Common myeloid progenitor, CD34-positive (primary cell): ENCODE measurements at regions not wholly inside any gene's neighbourhood (a gene's known extent, or its start where the extent isn't known, plus 50 kb on each side); places are given as distances from the start of the nearest gene placed in this dataset.

Source experiments
- CTCF ChIA-PET: fragments of 350-600 bp; sonication (Branson Sonifier 250); formaldehyde crosslinking; loops from one replicate; lab custom pipeline; 2021; ENCODE audit warnings: antibody characterized with exemption; lab: Charles Lee
- POLR2A ChIA-PET: fragments of 350-600 bp; sonication (Branson Sonifier 250); formaldehyde crosslinking; loops from one replicate; lab custom pipeline; 2021; ENCODE audit warnings: antibody characterized with exemption; lab: Charles Lee
- DNase-seq, 3 donors: peaks; one replicate each; pipeline versions ENCODE4 v3.0.0 to v3.0.0-alpha.2; 2013
- H3K27ac ChIP-seq, 2 experiments: 1 replicate in 1 of 2; 2 replicates in 1 of 2; pipeline ENCODE4 v1.7.0; 2013; ENCODE audit warnings: inconsistent platforms in 2 of 2, low read length in 2 of 2, mild to moderate bottlenecking in 2 of 2, low read depth in 1 of 2, moderate library complexity in 1 of 2; ENCODE audit not compliant: severe bottlenecking in 2 of 2, insufficient read depth in 1 of 2, poor library complexity in 1 of 2
- H3K27me3 ChIP-seq, 5 experiments: replicated peaks in 2 of 5; 1 replicate in 3 of 5; 2 replicates in 2 of 5; pipeline versions ENCODE4 v1.6.1 to v1.7.0; 2013; ENCODE audit warnings: low read length in 4 of 5, mild to moderate bottlenecking in 2 of 5, moderate library complexity in 2 of 5, inconsistent platforms in 1 of 5; ENCODE audit not compliant: insufficient read depth in 5 of 5, control insufficient read depth in 4 of 5
- H3K36me3 ChIP-seq, 4 experiments: 1 replicate in 2 of 4; 2 replicates in 2 of 4; pipeline versions ENCODE4 v1.6.1 to v1.7.0; 2013; ENCODE audit warnings: low read length in 3 of 4, control low read depth in 1 of 4, mild to moderate bottlenecking in 1 of 4; ENCODE audit not compliant: control insufficient read depth in 4 of 4, insufficient read depth in 4 of 4
- H3K4me1 ChIP-seq, 4 experiments: 1 replicate in 3 of 4; 2 replicates in 1 of 4; pipeline versions ENCODE4 v1.6.1 to v1.7.1; 2013; ENCODE audit warnings: low read length in 3 of 4, mild to moderate bottlenecking in 3 of 4, control low read depth in 1 of 4, inconsistent platforms in 1 of 4, moderate library complexity in 1 of 4; ENCODE audit not compliant: control insufficient read depth in 4 of 4, insufficient read depth in 4 of 4; ENCODE audit errors: control extremely low read depth in 1 of 4
- H3K4me3 ChIP-seq, 7 experiments: 1 replicate in 4 of 7; 2 replicates in 3 of 7; pipeline versions ENCODE4 v1.5.1 to v1.7.0; 2013; ENCODE audit warnings: mild to moderate bottlenecking in 7 of 7, low read length in 6 of 7, moderate library complexity in 6 of 7, inconsistent platforms in 2 of 7, low read depth in 2 of 7, control low read depth in 1 of 7; ENCODE audit not compliant: insufficient read depth in 4 of 7, control insufficient read depth in 1 of 7; ENCODE audit errors: extremely low read depth in 1 of 7
- H3K9me3 ChIP-seq, 5 experiments: 1 replicate in 4 of 5; 2 replicates in 1 of 5; pipeline versions ENCODE4 v1.6.1 to v1.7.1; 2013; ENCODE audit warnings: low read length in 4 of 5, mild to moderate bottlenecking in 2 of 5, inconsistent platforms in 1 of 5, low read depth in 1 of 5, moderate library complexity in 1 of 5; ENCODE audit not compliant: control insufficient read depth in 4 of 5, insufficient read depth in 2 of 5; ENCODE audit errors: control extremely low read depth in 1 of 5
- WGBS: methylation state at CpG from one replicate; pipeline ENCODE4 v1.1.5; 2013; ENCODE audit not compliant: insufficient coverage; 5-methylcytosine and 5-hydroxymethylcytosine counted together

- Histone ChIP-seq H3K4me3 (no peak overlapping the region), H3K27ac (peak overlapping the region in 1 of 2 experiments; percentile 59), H3K36me3 (no peaks in the 10 kb centered on the region), H3K9me3 (no peaks in the 10 kb centered on the region), H3K27me3 (no peaks in the 10 kb centered on the region), H3K4me1 (peaks cover 0 to 29% (median 16%) of the 10 kb centered on the region in 4 experiments)
- CTCF ChIA-PET: interaction anchor here (1.6 to 2.1 kb wide), 2 partner anchors 10 to 94 kb away, joined by 3 to 8 read pairs; no protein-coding TSS in a partner anchor
- POLR2A ChIA-PET: no interaction called here
- no peak for DNase-seq
- WGBS: 100% methylated on average over 2 of the region's 4 CpGs
These were observed 56.6 kb upstream of the C4orf54 start for GRCh38 chr4:99714179-99714578.

- ChIA-PET CTCF (interaction anchor here (1.2 kb wide), 1 partner anchor 97 kb away, joined by 3 read pairs; no protein-coding TSS in a partner anchor), POLR2A (interaction anchor here (0.8 kb wide), 1 partner anchor 209 kb away, joined by 3 read pairs; no protein-coding TSS in a partner anchor)
- Histone ChIP-seq H3K36me3 (no peaks in the 10 kb centered on the region), H3K4me3 (no peak overlapping the region), H3K9me3 (no peaks in the 10 kb centered on the region), H3K27ac (no peak overlapping the region), H3K27me3 (no peaks in the 10 kb centered on the region), H3K4me1 (peaks cover 0 to 29% (median 16%) of the 10 kb centered on the region in 4 experiments)
- no peak for DNase-seq
- WGBS: 93% methylated on average over 2 of the region's 3 CpGs
These were observed 54.9 kb upstream of the C4orf54 start for GRCh38 chr4:99712530-99712929.

DNA sequence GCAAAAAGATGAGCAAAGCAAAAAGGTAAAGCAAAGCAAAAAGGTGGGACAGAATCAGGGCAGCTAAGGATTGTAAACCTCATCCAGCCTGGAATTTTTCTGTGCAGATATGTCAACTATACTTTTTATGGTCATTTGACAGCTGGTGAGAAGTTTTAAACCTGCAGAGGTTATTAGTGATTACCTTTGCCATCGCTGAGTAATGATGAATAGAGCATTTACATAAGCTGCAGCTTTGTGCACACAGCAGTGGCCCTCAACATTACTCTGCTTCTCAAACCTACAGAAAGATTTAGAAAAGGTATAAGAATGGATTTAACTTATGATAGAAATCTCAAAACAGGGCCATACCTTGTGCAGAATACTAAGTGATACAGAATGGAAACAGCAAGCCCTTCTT lies 54.5 kb upstream of the C4orf54 start:
- Histone ChIP-seq H3K4me1 (peaks cover 0 to 29% (median 16%) of the 10 kb centered on the region in 4 experiments), H3K4me3 (no peak overlapping the region), H3K36me3 (no peaks in the 10 kb centered on the region), H3K9me3 (no peaks in the 10 kb centered on the region), H3K27ac (no peak overlapping the region), H3K27me3 (no peaks in the 10 kb centered on the region)
- DNase-seq: no peak
- ChIA-PET CTCF (interaction anchor here (1.2 to 1.6 kb wide), 2 partner anchors 9 to 97 kb away, joined by 3 to 5 read pairs; no protein-coding TSS in a partner anchor), POLR2A (interaction anchor here (0.8 kb wide), 1 partner anchor 210 kb away, joined by 3 read pairs; no protein-coding TSS in a partner anchor)
- no CpG with 5 or more reads among the region's 1 CpG for WGBS

- 100% methylated on average over 2 of the region's 2 CpGs for WGBS
- no peak overlapping the region for H3K4me3 ChIP-seq
- H3K4me1 ChIP-seq: peaks cover 0 to 29% (median 15%) of the 10 kb centered on the region in 4 experiments
- H3K27ac ChIP-seq: no peak overlapping the region
- H3K9me3 ChIP-seq: no peaks in the 10 kb centered on the region
- no peaks in the 10 kb centered on the region for H3K27me3 ChIP-seq
- ChIA-PET POLR2A (interaction anchor here (0.5 to 0.8 kb wide), 2 partner anchors 99 to 210 kb away, joined by 3 to 6 read pairs; no protein-coding TSS in a partner anchor), CTCF (interaction anchor here (1.2 to 1.6 kb wide), 2 partner anchors 10 to 98 kb away, joined by 3 to 5 read pairs; no protein-coding TSS in a partner anchor)
- no peaks in the 10 kb centered on the region for H3K36me3 ChIP-seq
- DNase-seq: no peak
These were observed 54.0 kb upstream of the C4orf54 start for GRCh38 chr4:99711657-99712056.

GRCh38 chr4:99710681-99711345 lies 53.2 kb upstream of the C4orf54 start:
- Histone ChIP-seq H3K27me3 (no peaks in the 10 kb centered on the region), H3K4me3 (no peak overlapping the region), H3K27ac (no peak overlapping the region), H3K4me1 (peaks cover 0 to 21% (median 10%) of the 10 kb centered on the region in 4 experiments), H3K36me3 (no peaks in the 10 kb centered on the region), H3K9me3 (no peaks in the 10 kb centered on the region)
- ChIA-PET POLR2A (interaction anchor here (0.5 to 0.6 kb wide), 2 partner anchors 9 to 100 kb away, joined by 3 to 6 read pairs; no protein-coding TSS in a partner anchor), CTCF (interaction anchor here (1.6 to 2.1 kb wide), 2 partner anchors 11 to 98 kb away, joined by 5 to 7 read pairs; no protein-coding TSS in a partner anchor)
- 88% methylated on average over 1 of the region's 1 CpG for WGBS
- peak in 2 of 3 donors; percentile 25 to 52 for DNase-seq

DNA sequence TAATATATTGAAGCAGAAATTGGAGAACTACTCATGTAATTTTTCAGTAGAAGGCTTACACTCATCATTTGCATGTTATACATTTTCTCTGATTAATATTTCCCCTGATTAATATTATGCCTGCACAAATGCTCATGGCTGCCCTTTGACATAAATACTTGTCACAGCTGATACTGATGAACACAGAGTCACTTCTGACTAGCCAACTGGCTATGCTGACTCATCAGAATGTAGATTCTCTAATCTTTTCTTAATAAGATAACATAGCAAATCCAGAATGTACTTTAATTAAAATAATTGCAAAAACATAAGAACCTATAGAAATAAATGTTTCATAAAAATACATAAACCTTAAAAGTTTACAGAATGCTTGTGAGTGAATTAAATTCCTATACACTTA lies 52.4 kb upstream of the C4orf54 start:
- CTCF ChIA-PET: interaction anchor here (2.1 kb wide), 1 partner anchor 98 kb away, joined by 7 read pairs; no protein-coding TSS in a partner anchor
- no peaks in the 10 kb centered on the region for H3K9me3 ChIP-seq
- H3K36me3 ChIP-seq: no peaks in the 10 kb centered on the region
- H3K4me1 ChIP-seq: peaks cover 0 to 13% (median 3%) of the 10 kb centered on the region in 4 experiments
- no peak overlapping the region for H3K4me3 ChIP-seq
- H3K27me3 ChIP-seq: no peaks in the 10 kb centered on the region
- DNase-seq: no peak
- POLR2A ChIA-PET: no interaction called here
- H3K27ac ChIP-seq: no peak overlapping the region

- CTCF ChIA-PET: interaction anchor here (1.2 kb wide), 1 partner anchor 73 kb away, joined by 4 read pairs; no protein-coding TSS in a partner anchor
- Histone ChIP-seq H3K4me3 (no peak overlapping the region), H3K27ac (no peak overlapping the region), H3K9me3 (no peaks in the 10 kb centered on the region), H3K4me1 (peaks cover 0 to 3% (median 1%) of the 10 kb centered on the region in 4 experiments), H3K27me3 (no peaks in the 10 kb centered on the region), H3K36me3 (no peaks in the 10 kb centered on the region)
- no peak for DNase-seq
- POLR2A ChIA-PET: no interaction called here
These were observed 50.9 kb upstream of the C4orf54 start for GRCh38 chr4:99708551-99708950.
